CD1c-positive myeloid dendritic cell (primary cell): ENCODE measurements at regions not wholly inside any gene's neighbourhood (a gene's known extent, or its start where the extent isn't known, plus 50 kb on each side); places are given as distances from the start of the nearest gene placed in this dataset.

Source experiments
- DNase-seq: peaks from one replicate; pipeline ENCODE4 v3.0.0-alpha.2; 2016; ENCODE audit errors: extremely low spot score

DNA sequence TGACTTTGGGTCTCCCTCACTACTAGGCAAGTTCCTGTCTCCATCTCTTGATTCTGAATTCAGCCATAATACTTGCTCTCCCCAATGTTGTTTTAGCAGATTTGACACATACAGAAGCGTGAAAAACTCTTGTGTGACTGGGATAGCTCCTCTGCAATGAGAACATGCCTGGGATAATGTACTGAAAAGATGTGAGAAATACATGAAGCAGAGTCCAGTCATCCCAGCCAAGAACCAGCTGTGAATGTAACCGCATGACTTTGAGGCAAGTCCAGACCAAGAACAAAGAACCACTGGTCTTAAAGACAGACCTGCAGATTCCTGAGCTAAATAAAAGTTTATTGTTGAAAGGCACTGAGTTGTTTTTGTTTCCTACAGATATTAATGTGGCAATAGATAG is 135.0 kb downstream of the NMUR2 start:
- DNase-seq = no peak

DNA sequence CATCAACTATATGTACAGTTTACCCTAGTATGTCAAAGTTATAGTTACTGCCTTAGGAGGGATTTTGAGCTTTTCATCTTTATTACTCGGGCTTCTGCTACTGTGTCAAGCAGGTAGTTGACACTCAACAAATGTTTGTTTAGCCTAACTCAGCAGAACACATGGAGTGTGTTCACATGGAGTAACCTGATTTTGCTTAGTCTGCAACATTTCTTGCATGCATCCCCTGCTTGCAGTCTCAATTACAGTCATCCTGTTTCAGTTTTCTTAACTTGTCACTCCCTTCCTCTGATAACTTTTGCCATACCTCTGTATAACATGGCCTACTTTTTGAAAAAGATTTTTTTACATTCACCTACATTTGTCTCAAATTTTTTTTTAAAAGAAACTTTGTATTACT is 135.5 kb downstream of the NMUR2 start:
- DNase-seq = no peak

DNA sequence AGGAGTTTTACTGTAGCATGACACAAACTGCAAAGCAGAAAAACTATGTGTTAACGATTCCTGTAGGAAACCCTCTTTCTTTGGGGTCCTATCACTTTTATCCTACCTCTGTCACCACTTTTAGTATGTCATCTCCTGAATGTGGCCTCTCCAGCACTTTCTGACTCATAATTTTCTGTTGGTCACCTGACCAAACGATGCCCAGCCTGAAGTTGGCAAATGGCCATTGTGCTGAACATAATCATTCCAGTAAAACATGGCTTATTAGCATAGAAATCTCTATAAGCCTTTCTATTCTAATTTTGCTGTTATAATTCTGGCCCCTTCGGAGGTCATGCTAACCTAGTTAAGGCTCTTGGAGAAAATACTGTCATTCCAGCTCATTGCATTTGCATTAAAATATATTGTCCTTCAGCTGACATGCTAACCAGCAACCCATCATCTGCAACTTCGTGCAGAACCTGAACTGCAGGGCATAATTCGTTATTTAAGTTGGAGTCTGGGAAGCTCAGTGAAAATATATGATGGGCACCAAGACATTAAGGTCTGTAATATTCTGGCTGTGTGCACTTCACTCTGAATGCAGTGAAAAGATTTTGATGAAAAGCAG is 140.3 kb downstream of the NMUR2 start:
- DNase-seq = no peak

DNA sequence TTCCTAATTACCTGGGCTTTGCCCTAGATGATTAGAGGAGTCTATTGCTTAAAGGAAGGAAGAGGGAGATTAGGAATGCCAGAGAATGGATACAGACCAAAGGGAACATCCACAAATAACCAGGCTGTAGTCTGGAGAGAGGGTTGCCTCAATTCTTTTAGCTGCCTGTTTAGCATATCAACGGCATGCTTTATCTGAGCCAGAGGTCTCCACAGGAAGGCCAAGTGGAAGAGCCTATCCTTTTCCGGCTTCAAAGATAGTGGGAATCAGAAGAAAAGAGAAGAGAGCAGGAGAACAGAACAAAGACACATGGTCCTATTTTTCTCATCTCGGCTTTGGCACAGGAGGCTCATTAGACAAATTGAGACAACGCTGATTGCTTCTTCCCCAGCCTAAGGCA is 142.4 kb downstream of the NMUR2 start:
- DNase-seq = no peak

DNA sequence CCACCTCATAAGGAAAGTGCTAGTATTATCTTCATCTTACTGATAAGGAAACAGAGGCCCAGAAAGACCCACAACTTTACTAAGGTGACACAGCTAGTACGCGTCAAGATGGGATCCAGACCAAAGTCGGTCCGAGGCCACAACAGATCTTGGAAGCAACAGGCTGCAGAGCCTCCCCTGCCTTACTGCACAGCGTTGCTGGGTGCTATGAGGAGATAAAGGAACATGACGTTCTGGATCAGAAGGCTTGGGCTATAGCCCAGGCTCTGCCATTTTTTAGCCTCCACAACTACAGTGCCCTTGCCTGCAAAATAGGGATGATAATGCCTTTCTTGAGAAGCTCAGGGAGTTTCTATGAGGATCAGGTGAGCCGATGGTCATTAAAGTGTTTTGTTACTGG is 144.1 kb downstream of the NMUR2 start:
- no peak for DNase-seq

DNA sequence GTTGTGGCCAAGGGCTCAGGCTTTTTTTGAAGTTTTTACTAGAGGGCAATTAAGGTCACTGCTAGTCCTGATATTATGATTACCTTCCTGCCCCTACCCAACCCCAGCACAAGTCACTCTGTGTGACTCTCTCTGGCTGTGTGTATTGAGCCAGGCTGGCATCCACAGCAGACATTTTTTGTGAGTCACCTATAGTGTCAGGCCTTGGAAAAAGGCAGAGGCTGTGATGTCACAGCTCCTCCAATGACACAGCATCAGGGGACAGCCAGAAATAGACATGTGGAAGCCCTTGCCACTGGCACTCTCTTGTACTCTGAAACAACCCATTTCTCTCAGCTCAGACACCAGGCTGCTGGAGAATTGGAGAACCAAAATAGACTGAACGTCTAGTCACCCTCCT is 145.4 kb downstream of the NMUR2 start:
- DNase-seq = no peak

DNA sequence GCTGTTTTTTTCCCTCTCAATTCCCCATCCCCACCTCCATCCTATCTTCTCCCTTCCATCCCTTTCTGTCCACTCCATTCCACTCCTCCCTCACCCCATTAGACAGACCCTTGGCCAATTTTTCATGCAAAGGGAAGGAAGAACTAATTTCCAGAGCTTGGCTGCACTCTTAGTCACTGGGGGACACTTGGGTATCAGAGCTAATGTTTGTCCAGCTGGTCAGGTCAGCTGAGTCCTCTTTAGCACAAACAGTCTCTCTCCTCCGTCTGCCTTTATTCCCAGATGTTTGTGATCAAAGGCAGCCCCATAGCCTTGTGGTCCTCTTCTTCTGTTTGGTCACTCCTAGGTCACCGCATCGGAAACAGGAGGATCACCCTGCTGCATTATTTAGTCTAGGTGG is 148.5 kb downstream of the NMUR2 start:
- DNase-seq = no peak

DNA sequence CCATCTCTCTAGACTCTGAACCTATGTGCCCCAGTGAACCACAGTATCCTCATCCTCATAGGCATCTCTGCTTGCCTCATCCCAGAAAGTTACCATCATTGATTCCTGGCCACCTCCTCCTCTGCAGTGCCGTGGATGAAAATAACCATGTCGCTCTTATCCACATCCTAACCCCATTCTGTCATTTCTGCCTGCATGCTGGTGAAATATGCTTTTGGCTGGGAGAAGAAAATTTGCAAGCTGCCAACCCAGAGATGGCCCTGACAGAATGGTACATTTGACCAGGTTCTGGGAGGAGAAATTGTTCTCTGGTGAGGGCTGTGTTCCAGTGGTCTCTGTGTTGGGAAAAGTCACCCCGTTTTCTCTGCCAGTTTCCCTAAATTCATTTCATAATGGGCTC is 149.7 kb downstream of the NMUR2 start:
- no peak for DNase-seq

DNA sequence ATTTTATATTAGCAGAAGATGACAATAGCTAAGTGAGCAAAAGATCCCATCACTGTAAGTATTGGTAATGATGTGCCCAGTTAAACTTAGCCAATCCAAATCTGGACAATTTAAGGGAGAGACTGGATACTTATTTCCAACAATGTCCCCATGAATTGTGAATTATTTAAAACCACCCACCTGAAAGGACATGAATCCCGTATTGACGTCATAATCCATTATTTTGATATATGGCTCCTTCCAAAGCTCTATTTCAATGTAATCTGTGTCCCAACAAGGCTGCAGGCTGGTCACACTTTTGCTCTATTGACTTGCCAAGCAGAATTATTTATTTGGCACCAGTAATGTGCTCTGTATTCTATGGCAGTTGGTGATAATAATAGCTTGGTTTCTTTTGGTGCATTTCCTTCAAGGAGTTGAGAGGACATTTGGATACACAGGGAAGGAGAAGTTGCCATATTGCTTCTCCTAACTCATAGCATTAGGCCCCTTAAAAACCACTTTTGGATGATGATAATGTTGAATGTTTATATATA is 157.2 kb downstream of the NMUR2 start:
- no peak for DNase-seq

DNA sequence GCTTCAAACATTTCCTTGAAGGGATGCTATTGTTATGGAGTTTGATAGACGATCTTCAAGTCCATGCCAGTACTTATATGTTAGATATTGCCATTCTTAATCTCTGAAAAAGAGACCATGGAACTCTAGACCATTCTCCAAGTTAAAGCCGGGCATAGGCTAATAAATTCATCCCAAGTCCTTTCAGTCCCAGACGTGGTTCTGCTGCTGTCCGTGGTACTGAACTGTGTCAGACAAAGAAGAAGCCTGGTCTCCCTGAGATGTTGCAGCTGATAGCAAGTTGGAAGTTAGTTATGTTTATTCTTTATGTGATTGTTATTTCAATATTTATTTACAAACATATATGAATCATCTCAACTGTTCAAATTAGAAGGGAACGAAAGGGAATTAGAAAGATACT is 158.7 kb downstream of the NMUR2 start:
- no peak for DNase-seq

DNA sequence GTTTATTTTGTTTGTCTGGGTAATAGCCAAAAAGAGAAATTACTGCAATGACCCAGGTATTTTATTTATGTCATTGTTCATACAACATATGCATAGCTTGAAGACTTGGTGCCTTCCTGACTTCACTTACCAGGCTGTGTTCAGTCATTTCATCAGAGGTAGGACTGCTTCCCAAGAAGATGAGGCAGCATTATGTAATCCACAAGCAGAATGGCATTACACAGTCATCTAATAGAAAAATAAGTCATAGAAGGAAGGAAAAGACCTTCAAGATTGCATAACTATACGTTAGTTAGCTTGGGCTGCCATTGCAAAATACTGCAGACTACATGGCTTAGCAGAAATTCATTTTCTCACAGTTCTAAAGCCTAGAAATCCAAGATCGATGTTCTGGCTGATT is 167.5 kb downstream of the NMUR2 start:
- no peak for DNase-seq

DNA sequence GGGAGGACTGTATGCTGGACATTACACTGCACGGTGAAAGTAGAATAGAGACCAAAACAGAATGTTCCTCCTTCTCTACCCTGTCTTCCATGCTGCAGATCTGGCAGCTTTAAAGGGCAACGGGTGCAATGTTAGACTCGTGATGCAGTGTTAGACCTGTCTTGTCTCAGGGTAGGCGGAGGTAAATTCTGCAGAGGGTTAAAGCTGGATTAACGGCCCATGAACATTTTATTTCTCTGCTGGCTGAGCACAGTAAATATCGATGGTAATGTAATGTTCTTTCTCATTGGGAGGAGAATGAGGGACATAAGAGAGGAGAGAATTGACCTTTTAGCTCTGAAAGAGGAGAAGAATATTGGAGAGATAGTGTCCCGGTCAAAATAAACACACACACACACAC is 178.9 kb downstream of the NMUR2 start:
- DNase-seq = no peak

DNA sequence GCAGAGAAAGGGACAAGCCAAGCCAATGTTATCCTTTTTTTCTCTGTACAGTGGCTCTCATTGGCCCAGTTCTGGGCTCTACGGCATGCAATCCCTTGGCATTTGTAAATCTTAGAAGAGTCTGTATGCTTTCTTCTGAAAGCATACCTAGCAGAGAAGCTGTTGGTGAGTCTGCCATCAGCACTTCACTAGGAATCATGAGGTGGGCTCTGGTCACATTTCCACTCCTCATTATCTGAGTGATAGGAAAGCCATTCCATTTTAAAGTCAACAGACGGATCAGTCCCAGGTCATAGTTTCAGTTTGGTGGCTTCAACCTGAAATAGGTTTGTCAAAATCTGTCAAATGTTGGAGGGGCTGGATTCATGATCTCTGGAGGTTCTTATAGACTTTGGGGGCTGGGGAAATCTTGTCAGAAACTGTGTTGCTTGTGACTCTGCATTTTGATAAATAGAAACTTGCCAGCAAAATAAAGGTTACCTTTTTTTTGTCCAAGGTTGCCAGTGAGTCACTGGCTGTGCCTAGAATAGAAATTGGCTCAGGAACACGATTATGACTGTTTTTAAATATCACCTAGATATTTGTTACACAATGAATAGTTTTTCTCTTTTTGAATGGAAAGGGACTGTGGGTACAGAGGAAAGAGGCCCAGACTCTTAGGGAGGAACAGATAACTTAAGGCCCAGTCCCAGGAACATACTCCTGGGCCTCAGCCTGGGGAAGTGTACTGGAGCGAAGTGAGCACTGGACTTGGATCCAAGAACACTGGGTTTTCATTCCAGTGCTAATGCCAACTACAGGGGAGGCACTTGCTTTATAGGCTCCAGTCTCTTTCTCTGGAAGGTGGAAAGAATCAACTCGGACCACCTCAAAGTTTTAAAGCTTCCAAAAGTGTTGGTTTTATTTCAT is 183.1 kb downstream of the NMUR2 start:
- DNase-seq = no peak

DNA sequence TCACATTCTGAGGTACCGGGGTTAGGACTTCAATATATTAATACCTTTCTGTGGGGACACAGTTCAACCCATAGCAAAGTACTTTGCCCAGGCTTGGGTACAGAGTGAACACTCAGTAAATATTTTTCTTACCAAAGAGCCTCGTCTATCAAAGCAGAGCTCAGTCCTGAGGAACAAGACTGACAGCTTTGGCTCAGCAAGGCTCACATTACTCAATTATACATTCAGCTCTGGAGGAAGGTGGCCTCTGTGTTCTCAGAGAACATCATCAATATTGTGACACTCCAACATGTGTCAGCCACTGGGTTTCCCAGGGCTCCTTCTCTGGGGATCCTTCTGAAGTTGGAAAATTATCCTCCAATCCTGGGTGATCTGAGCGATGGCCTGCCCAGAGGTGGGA is 186.4 kb downstream of the NMUR2 start:
- DNase-seq = no peak

DNA sequence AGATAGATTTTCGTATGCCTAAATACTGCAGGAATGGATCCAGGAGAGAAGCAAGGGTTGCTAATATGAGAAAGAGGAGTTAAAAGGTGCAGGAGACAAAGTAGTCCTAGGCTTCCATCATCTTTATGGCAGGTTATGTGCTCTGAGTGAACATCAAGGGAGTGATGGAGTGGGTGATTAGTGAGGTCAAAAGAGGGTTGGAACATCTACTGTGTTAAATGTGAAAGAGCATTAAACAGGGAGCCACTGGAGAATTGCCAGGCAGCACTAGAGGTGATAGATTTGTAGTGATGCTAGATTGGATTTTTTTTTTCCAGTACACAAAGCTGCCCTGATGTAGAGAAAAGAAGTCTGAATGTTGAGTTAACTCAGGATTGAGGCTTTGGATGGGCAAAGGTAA is 199.3 kb downstream of the NMUR2 start:
- DNase-seq = no peak

DNA sequence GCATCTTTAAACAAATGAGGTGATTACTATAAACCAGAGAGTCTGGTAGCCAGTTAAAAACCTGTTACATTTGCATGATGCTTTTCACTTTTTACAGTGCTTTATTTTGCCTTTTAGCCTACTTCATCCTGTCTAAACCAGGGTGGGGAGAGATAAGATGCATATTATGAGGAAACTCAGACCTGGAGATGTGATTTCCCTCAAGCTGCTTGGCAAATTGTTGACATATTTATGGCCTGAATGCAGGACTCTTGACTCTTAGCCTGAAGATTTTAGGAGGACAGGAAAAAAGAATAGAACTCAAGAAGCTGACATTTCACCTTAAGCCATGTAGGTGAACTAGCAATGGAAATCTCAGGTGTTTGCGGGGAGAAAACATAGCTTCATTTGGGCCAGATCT is 202.8 kb downstream of the NMUR2 start:
- no peak for DNase-seq

DNA sequence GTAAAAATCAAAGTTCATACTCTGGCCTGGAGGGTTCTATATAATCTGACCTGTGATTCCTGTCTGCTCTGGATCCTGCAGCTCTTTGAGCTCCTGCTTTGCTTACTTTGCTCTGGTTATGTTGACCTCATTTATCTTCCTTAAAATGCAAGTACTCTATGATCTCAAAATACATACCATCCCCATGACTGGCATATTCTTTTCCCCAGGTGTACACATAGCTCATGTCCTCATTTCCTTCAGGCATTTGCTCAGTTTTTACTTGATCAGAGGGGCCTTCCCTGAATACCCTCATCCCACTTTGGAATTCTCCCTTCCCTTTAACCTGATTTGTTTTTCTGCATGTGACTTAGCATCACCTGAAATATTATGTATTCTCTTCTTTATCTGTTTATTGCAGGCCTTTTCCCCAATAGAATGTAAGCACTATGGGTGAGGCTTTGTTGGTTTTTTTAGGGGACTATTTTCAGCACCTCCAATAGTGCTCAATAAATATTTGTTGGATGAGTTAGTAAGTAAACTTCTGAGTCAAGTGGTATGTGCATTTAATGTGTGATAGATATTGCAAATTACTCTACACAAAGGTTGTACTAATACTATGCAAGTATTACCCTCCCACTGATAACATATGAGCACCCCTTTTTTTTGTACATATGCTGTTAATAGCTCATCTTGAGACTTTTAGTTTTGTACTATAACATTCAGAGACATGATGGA is 211.5 kb downstream of the NMUR2 start:
- DNase-seq = no peak

DNA sequence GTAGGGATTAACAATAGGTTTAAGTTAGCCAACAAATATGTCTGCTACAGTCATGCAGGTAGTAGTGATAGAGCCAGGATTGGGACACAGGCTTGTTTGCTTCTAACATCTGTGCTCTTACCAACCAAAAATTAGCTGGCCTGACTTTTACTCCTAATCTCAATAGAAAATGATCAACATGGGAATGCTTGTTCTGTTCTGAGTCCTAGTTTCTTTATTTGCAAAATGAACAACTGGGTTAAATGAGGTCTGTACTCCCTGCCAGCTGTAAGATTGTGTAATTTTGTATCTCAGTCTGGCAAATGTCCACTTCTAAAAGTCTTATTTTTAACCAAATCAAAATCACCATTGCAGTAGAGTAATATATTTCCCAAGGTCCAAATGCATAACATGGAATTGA is 216.8 kb downstream of the NMUR2 start:
- no peak for DNase-seq

DNA sequence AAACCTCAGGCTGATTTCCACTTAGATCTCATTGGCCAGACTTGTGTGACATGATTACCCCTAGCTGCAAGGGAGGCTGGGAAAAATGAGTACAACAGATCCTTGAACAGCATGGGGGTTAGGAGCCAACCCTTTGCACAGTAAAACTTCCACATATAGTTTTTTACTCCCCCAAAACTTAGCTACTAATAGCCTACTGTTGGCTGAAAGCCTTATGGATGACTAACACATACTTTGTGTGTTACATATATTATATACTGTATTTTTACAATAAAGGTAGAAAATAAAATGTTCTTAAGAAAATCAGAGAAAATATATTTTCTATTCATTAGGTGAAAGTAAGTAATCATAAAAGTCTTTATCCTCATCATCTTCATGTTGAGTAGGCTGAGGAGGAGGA is 217.4 kb downstream of the NMUR2 start:
- DNase-seq = no peak

DNA sequence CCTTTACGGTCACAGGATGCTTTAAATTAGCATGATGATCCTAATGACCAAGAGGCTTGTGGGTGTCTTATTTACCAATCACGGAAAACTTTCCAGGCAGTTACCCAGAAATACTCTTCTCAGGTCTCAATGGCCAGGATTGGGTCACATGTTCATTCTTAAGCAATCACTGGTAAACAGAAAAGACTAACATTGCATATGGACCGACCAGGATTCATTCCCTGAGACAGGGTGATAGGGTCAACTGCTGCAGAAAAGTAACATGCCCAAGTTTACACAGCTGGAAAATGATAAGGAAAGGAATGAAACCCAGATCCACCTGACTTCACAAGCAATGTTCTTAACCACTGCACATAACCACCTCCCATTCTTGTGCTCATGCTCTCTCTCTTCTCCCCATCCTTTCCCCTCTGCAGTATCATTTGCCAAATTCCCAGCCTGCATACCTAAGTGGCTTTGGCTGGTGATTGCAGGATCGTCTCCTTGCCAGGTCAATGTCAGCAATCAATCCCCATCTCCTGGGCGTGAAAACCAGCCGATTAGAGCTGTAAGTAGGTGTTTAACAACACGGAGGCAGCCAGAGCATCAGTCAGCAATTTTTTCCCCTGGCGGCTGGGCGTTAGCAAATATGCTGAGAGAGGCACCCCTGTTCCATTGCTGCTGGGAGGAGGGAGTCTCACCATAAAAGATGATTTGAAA is 219.4 kb downstream of the NMUR2 start:
- DNase-seq = no peak

DNA sequence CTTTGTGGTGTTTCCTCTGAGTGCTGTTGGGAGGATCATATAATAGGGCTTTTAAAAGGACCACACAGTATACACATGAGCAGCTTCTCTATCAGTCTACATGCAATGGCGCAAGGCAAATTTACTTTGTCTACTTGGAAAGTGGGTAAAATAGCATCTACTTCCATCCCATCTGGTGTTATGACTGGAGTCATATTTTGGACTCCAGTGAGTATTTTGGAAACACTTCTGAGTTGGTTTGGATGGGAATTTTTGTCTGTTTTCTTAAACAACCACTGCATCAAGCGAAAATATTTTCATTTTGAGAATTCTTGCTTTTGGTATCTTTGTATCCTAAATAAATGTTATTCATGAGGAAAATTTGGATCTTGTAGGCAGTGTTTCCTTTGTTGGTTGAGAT is 220.8 kb downstream of the NMUR2 start:
- no peak for DNase-seq

DNA sequence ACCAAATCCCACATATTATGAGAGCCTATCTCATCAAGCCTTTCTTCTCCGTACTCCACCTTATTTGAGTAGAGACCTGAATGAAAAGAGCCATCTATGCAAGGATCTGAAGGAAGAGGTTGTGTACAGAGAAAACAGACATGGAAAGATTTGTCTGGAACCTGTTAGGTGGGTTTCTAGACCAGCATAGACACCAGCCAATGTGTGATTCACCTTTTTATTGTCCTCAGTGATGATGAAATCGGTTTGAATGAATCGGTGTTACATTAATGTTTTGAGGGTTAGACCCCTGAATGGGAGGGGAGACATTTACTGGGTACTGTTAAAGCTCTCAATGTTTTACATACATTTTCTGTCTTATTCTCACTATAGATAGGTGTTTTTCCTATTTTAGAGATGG is 223.6 kb downstream of the NMUR2 start:
- DNase-seq = no peak
